GM06990 (cell line): ENCODE measurements at regions not wholly inside any gene's neighbourhood (a gene's known extent, or its start where the extent isn't known, plus 50 kb on each side); places are given as distances from the start of the nearest gene placed in this dataset.

ENCODE experiments used
- DNase-seq: peaks from one replicate; pipeline ENCODE4 v3.0.0-alpha.2; 2011; ENCODE audit not compliant: insufficient read length; ENCODE audit errors: extremely low read depth
- H3K27me3 ChIP-seq: replicated peaks from 2 replicates; pipeline ENCODE4 v1.6.0; 2011; ENCODE audit warnings: low read length; ENCODE audit not compliant: control insufficient read depth, insufficient read depth
- H3K36me3 ChIP-seq: 2 replicates; pipeline ENCODE4 v1.5.1; 2011; ENCODE audit warnings: low read length; ENCODE audit not compliant: control insufficient read depth, insufficient read depth
- H3K4me3 ChIP-seq: replicated peaks from 2 replicates; pipeline ENCODE4 v1.5.1; 2011; ENCODE audit warnings: low read depth, mild to moderate bottlenecking, control low read depth, low read length
- CTCF ChIP-seq: IDR thresholded peaks from 2 replicates; pipeline ENCODE4 v1.5.1; 2011; ENCODE audit warnings: low read length, control low read depth, mild to moderate bottlenecking, inconsistent platforms; ENCODE audit not compliant: insufficient read depth, poor library complexity, severe bottlenecking

GRCh38 chr5:93359296-93359959 is 221.6 kb downstream of the NR2F1-AS1 start:
- Histone ChIP-seq H3K27me3 (no peaks in the 10 kb centered on the region), H3K36me3 (no peaks in the 10 kb centered on the region), H3K4me3 (no peak overlapping the region)
- no peak for DNase-seq
- TF ChIP-seq CTCF, result no peak

GRCh38 chr5:93358176-93358575 is 222.8 kb downstream of the NR2F1-AS1 start:
- no peak for DNase-seq
- H3K27me3 ChIP-seq, result no peaks in the 10 kb centered on the region
- H3K4me3 ChIP-seq, result no peak overlapping the region
- TF ChIP-seq CTCF, result no peak
- no peaks in the 10 kb centered on the region for H3K36me3 ChIP-seq

GRCh38 chr5:93357686-93358085 is 223.3 kb downstream of the NR2F1-AS1 start:
- Histone ChIP-seq H3K27me3 (no peaks in the 10 kb centered on the region), H3K36me3 (no peaks in the 10 kb centered on the region), H3K4me3 (no peak overlapping the region)
- TF ChIP-seq CTCF, result no peak
- DNase-seq, result no peak

GRCh38 chr5:93355691-93356090 is 225.3 kb downstream of the NR2F1-AS1 start:
- no peak for TF ChIP-seq CTCF
- Histone ChIP-seq H3K4me3 (no peak overlapping the region), H3K36me3 (no peaks in the 10 kb centered on the region), H3K27me3 (no peaks in the 10 kb centered on the region)
- DNase-seq, result no peak

- no peak for DNase-seq
- H3K36me3 ChIP-seq, result no peaks in the 10 kb centered on the region
- no peak for TF ChIP-seq CTCF
- no peak overlapping the region for H3K4me3 ChIP-seq
- no peaks in the 10 kb centered on the region for H3K27me3 ChIP-seq
Measured at GRCh38 chr5:93352186-93352585, 228.8 kb downstream of the NR2F1-AS1 start.

- H3K4me3 ChIP-seq, result no peak overlapping the region
- no peaks in the 10 kb centered on the region for H3K27me3 ChIP-seq
- no peak for TF ChIP-seq CTCF
- DNase-seq, result no peak
- H3K36me3 ChIP-seq, result no peaks in the 10 kb centered on the region
Measured at GRCh38 chr5:93349613-93350012, 231.4 kb downstream of the NR2F1-AS1 start.
